GM18498 (cell line): ENCODE measurements at regions not wholly inside any gene's neighbourhood (a gene's known extent, or its start where the extent isn't known, plus 50 kb on each side); places are given as distances from the start of the nearest gene placed in this dataset.
"Not testable (repeated sequence)": the region's sequence is repeated elsewhere in the genome, so short reads cannot be mapped to it uniquely, and the experiment has no call there.

Source experiments
- ATAC-seq: cut with Tn5 transposase; IDR thresholded peaks from one replicate; pipeline ENCODE4 v1.9.1; 2021; ENCODE audit warnings: mild to moderate bottlenecking, moderate library complexity; ENCODE audit not compliant: unreplicated experiment

DNA sequence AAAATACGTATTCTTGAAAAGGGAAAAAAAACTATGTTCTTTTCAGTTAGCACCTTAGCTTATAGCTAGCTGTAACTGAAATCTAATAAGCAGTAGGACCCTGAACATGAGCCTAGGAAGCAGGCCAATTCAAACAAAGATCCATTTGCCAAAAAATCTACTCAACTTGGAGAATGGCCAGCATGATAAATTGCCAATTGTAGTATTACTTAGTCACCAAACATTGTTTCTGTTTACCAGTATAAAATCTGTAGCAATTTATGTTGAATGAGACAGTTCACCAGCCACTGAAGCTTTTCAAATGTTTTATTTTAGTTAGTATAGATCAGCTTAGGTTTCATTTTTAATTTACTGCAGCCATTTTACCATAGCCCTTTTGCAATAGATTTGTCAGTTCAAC lies 323.6 kb upstream of the DIPK2B start:
- ATAC-seq, result no peak

DNA sequence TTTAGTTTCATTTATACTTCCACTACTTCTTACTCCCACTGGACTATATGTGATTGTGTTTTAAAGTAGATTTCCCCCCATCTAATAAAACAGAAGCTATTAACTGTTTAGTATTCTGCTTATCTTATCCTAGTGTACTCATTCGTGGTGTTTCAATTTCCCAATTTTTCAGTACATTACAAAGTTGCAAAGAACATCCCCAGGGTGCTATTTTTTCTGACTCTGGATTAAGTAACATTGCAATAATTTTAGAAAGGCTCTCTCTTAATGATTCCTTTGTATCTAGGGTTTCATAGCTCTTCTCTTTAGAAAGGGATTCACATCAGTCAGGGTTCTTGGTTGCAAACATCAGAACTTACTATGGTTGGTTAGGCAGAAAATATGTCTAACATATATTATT lies 317.9 kb upstream of the DIPK2B start:
- ATAC-seq, result no peak

DNA sequence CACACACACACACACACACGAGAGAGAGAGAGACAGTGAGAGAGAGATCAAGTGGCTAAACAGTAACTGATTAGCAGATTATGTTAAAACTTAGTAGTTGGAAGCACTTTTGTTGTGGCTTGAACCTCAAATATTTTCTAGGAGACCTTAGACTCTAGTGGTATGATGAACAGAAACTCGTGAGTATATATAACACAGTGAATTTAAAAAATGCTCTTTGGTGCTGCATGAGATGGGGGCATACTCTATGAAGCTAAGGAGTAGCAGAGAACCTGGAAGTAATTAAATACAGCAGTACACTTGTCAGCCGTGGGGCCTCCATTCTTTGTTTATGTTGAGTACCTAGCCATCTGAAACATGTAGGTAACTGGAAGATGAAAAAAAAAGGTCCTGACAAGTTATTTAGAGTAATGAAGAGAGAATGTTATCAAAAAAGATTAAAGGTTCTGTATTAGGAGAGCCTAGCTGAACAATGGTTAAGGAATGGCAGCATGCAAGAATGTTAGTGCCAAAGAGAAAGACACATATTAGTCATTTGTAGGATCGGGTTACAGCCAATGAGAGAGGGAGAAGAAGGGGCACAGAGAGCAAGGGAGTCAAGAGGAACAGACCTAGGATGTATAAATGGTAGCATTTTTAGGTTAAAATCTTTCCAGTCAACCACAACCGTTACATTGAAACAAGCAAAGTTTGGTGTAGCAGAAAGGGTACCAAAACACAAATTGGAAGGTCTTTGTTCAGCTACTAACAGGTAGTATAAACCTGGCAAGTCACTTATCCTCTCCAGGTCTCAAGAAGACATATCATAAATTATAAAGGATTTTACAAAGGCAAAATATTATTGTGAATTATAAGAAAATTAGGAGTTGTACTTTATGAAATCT lies 316.7 kb upstream of the DIPK2B start:
- ATAC-seq, result no peak

DNA sequence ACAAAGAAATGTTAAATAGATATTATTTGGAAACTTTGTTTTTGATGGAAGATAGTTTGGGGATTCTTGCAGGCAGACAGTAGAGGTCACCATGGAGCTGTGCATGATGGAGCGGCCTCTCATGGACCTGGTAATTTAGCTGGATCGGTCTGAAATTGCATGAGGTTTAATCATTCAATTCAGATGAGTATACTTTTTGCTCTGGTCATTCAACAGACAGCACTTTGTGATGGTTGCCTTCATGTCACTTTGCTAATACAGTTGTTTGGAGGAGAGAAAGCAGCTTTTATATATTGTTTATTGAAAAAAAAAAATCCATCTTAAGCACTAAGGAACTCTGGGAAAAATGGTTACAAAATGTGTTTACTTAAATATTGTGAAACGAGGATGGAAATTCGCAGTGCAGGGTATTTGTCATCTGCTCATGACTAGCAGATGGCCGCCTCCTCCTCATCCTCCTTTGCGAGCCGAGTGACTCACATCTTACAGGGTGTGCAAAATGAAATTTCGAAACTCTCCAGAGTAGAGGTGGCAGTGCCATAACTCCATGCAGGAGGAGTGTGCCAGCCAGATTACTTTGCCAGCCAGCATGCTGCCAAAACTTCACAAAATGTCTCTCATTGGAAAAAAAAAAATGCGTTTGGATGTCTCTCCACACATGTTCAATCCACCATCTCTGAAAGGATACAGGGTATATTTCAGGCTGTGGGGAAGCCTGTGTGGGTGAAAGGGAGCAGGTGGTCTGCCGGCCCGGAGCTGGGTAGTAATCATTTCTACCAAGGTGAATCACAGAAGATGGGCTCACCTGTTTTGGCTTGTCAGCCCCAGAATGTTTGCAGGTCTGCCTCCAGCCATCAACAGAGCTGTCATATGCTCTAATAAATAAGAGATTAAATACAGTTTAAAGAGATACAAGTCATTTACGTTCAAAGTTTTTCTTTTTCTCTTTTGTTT lies 314.9 kb upstream of the DIPK2B start:
- no peak for ATAC-seq

DNA sequence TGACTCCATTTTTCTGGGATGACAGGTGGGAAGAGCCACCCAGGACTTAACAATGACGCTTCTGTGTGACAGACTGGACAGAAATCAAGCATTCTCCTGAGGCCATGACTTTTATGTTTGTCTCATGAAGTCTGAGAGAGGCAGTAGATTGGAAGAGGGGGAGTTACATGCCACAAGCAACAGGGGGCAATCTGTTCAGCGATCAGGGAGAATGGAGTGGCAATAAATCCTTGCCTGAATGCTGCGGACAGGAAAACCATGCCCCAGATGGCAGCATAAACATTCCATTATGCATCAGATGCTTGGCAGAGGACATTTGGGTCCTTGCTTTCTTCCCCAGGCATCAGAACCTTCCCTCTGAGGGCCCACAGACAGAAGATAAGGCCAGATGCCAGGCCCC lies 312.4 kb upstream of the DIPK2B start:
- ATAC-seq, result no peak

DNA sequence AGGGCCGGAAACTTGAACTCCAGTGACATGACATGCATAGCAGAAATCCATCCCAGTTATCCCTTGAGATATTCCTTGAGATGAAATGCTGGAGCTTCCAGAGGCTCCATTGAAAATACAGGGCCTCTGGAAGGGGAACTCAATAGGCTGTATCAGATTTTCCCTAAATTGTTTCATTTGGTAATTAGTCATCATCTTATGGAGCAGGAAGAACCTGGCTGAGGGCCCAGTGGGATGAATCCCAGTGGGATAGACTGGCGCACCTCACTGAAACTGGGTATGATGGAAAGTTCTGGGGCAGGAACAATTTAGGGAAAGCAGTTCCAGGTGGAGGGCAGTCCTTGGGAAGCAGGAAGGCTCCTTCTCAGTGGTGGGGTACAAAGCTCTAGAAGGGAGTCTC lies 307.8 kb upstream of the DIPK2B start:
- ATAC-seq, result no peak

DNA sequence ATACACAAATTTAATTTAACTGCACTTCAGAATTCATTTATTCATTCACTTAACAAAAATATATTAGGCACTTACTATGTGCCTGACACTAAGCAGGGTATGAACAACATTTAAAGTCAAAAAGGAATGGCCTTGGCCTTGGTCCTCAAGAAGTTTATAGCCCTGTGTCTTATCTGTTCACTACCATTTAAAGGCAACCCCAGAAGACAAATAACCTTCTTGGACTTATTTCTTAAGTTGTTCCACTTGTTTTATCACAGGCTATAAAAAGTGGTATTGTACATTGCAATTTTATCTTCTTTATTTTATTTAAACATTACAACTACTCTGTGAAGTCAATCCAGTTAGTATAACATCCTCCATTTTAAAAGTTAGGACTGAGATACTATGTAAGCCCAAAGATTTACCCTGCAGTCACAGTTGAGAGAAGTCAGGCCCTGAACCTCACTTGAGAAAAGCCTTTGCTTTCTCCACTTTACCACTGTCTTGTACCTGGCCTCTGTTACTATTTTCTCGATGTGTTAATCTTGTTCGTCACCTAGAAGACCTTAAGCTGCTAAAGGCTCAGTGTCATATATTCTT lies 305.6 kb upstream of the DIPK2B start:
- ATAC-seq, result no peak

DNA sequence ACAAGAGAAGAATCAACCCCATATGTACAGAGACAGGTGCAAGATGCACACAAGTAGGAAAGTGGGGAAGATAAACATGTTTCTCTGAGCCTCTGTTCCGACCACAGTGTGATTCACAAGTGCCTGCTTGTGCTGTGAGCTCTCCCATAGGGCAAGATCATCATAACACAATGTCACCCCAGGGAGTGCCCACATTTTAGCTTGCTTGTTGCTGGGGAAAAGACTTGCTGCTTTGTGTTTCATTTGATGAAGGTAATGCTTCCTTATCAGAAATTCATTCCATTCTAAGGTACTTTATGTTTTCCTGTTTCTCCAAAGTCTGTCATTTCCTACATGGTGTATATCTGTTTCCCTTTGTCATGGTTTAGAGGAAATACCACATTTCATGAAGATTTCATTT lies 304.5 kb upstream of the DIPK2B start:
- no peak for ATAC-seq

DNA sequence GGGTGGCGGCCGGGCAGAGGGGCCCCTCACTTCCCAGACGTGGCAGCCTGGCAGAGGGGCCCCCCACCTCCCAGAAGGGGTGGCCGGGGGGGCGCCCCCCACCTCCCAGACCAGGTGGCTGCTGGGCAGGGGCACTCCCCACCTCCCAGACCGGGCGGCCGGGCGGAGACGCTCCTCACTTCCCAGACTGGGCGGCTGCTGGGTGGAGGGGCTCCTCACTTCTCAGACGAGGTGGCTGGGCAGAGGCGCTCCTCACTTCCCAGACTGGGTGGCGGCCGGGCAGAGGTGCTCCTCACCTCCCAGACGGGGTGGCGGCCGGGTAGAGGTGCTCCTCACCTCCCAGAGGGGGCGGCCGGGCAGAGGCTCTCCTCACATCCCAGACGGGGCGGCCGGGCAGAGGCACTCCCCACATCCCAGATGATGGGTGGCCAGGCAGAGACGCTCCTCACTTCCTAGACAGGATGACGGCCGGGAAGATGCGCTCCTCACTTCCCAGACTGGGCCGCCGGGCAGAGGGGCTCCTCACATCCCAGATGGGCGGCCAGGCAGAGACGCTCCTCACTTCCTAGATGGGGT lies 303.2 kb upstream of the DIPK2B start:
- not testable (repeated sequence) for ATAC-seq

DNA sequence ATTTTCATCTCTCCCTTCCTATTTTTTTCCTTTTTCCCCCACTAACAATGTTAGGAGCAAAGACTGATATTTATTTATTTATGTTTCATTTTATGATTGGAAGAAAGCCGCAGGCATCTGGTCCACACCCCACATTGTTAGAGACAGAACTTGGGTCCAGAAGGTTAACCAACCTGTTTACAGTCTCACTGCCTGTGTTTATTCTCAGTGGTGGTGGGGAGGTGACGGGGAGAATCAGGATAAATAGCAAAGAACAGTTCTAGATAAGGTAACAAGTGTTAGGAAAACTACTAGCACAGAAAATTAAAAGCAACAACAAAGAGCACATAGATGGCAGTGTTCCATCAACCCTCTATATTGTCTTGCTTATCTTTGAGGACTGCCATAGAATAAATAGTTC lies 301.7 kb upstream of the DIPK2B start:
- ATAC-seq, result no peak

DNA sequence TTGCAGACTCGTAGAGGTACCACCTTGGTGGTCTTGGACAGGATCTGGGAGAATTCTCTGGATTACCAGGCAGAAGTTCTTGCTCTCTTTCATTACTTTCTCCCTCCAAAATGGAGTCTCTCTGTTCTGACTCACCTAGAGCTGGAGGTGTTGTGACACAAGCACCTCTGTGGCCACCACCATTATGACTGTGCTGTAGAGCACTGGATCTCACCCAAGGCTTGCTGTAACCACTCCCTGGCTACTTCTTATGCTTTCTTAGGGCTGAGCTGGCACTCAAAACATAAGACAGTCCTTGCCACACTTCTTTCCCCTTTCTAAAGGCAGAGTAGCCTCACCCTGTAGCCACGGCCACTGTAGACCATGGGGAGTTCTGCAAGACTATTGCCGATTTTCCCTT lies 296.6 kb upstream of the DIPK2B start:
- ATAC-seq, result no peak

DNA sequence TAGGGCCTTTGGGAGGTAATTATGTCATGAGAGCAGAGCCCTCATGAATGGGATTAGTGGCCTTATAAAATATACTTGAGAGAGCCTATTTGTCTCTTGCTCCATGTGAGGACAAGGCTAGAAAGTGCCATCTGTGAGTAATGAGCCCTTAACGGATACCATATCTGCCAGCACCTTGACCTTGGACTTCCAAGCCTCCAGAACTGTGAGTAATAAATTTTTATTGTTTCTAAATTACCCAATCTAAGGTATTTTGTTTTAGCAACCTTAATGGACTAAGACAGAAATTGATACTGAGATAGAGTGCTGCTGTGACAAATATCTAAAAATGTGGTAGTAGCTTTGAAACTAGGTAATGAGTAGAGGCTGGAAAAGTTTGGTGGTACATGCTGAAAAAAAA lies 285.0 kb upstream of the DIPK2B start:
- ATAC-seq, result no peak

DNA sequence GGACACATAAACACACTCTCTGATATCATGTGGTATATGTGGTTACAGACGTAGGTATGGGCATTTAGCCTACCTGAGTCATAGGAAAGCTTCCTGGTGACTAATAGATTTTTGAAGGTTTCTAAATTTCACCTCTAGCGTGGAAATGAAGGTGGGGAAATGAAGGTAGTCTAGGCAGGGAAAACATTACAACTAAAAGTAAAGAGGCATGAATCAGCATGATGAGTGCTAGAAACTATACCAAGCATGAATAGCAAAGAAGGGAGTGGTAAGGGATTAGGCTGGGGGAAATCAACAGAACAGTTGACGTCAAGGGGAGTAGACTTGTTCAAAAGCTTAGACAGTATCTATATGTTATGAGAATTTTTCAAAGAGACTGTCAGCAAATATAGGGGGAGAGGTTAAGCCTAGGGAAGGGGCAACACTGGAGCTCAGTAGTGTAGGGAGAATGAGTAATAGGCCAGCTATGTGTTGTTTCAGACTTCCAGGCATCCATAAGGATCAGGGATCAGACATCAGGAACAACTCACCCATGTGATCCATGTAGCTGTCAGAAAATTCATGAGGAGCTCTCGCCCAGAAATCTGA lies 279.3 kb upstream of the DIPK2B start:
- ATAC-seq, result no peak

DNA sequence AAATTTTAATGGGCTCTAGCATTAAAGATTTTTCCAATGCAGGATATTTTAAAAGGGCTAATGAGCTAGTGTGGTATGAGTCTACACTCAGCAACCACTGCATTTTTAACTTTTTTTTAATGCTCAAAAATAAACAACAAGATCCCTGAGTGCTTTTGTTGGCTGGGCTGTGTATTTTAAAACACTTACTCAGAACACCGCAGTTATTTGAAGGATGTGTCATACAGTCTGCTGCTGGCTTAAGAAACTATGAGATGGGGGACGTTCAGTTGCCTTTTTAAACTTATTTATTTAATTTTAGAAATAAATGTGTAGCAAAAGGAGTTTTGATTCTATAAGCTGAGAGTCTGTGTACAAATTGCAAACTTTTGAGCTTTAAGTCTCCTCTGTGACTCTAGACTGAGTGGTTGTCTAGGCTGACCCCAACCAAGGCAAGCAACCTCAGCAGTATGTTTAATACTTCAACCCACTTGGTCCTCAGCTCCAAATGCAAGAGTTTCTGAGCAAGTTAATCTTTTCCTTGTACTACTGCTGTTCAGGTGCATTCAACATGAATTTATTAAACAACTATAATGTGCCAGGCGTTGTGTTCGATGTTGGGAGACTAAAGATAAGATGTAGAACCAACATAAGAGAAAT lies 278.6 kb upstream of the DIPK2B start:
- ATAC-seq, result no peak

DNA sequence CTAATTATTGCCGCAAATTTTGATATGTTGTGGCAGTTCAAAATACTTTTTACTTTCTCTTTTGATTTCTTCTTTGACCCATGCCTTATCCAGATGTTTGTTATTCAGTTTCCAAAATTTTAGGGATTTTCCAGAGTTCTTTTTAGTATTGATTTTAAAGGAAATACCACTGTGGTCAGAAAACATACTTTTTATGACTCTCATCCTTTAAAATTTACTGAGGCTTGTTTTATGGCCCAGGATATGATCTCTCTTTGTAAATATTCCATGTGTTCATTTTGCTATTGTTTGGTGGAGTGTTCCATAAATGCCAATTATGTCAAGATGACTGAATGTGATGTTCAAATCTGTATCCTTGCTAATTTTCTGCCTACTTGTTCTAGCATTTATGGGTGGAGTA lies 272.3 kb upstream of the DIPK2B start:
- ATAC-seq, result no peak

DNA sequence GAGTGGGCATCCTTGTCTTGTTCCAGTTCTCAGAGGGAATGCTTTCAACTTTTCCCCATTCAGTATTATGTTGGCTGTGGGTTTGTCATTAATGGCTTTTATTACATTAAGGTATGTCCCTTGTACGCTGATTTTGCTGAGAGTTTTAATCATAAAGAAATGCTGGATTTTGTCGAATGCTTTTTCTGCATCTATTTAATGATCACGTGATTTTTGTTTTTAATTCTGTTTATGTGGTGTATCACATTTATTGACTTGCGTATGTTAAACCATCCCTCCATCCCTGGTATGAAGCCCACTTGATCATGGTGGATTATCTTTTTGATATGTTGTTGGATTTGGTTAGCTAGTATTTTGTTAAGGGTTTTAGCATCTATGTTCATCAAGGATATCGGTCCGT lies 266.9 kb upstream of the DIPK2B start:
- not testable (repeated sequence) for ATAC-seq

DNA sequence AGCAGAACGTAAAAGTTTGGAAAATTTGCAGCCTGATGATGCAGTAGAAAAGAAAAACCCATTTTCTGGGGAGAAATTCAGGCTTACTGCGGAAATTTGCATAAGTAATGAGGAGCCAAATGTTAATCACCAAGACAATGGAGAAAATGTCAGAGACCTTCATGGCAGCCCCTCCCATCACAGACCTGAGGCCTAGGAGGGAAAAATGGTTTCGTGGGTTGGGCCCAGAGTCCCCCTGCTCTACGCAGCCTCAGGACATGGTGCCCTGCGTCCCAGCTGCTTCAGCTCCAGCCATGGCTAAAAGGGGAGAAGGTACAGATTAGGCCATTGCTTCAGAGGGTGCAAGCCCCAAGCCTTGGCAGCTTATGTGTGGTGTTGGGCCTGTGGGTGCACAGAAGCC lies 255.1 kb upstream of the DIPK2B start:
- ATAC-seq, result not testable (repeated sequence)

DNA sequence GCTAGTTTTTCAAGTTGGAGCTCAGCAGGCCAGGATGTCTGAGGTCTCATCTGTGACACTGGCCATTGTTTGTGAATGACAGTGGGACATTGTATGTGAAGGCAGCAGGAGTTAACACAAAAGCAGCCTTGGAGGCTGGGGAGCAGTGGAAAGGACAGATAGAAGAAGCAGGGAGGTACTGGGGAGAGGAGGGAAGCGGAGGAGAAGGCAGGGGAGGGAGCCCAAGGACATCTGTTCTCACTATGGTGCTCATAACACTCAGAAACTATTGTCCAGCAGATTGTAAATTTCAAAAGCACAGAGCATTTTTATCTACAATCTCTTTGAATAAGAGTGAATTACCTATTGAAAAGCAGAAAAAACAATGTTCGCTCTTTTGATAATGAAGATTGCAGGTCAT lies 253.6 kb upstream of the DIPK2B start:
- ATAC-seq, result no peak

DNA sequence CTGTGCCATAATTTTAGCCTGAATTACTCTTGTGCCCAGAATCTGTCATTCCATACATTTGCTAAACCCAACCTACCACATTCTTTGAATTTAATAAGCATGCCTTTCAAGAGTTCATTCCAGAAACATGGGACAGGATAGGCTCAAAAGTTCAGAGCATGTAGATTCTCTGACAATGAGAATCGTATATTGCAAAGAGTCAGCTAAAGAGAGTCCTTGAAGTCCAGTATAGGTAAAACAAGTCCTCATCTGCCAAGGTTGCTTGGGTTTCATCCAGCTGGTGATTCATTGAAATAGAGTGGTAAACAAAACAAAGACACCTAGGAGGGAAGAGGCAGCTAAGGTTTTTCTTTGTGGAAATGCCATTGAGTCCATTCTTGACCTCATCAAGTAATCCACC lies 249.3 kb upstream of the DIPK2B start:
- ATAC-seq, result no peak

DNA sequence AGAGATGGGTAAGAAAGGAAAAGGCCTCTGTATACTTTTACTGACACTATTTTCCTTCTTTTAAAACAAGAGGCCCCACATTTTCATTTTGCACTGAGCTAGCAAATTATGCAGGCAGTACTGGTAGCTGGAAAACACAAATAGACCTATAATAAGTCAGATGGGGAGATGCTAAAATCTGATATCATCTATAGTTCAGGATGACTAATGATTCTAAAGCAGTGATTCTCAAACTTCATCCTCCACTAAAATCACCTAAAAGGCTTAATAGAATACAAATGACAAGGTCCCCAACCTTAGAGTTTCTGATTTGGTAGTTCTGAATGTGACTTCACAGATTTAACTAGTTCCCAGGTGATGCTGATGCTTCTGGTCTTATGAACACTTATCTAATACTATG lies 247.3 kb upstream of the DIPK2B start:
- ATAC-seq, result no peak
